MM.1S (cell line): ENCODE measurements at regions not wholly inside any gene's neighbourhood (a gene's known extent, or its start where the extent isn't known, plus 50 kb on each side); places are given as distances from the start of the nearest gene placed in this dataset.

Experiments used
- DNase-seq: peaks from one replicate; pipeline ENCODE4 v3.0.0-alpha.2; 2015
- H2AFZ ChIP-seq: fragments of 300-600 bp; sonication (generic); 2 replicates; pipeline ENCODE4 v1.6.0; 2016; ENCODE audit warnings: antibody characterized with exemption, low read length
- H3F3A ChIP-seq: fragments of 300-600 bp; sonication (generic); 2 replicates; pipeline ENCODE4 v1.6.1; 2016; ENCODE audit warnings: mild to moderate bottlenecking, antibody characterized with exemption, low read length, moderate library complexity, mixed read lengths; ENCODE audit not compliant: insufficient read depth
- H3K27ac ChIP-seq: fragments of 300-600 bp; sonication (generic); 2 replicates; pipeline ENCODE4 v1.5.1; 2016; ENCODE audit warnings: mild to moderate bottlenecking, low read length
- H3K27me3 ChIP-seq: fragments of 300-600 bp; sonication (generic); replicated peaks from 2 replicates; pipeline ENCODE4 v1.6.0; 2016; ENCODE audit warnings: low read length; ENCODE audit not compliant: insufficient read depth
- H3K36me3 ChIP-seq: fragments of 300-600 bp; sonication (generic); replicated peaks from 2 replicates; pipeline ENCODE4 v1.6.1; 2016; ENCODE audit warnings: mild to moderate bottlenecking, low read length, mixed read lengths; ENCODE audit not compliant: insufficient read depth
- H3K4me1 ChIP-seq: fragments of 300-600 bp; sonication (generic); 2 replicates; pipeline ENCODE4 v1.6.1; 2016; ENCODE audit warnings: low read length, mixed read lengths
- H3K4me2 ChIP-seq: fragments of 300-600 bp; sonication (generic); 2 replicates; pipeline ENCODE4 v1.6.0; 2016; ENCODE audit warnings: low read depth, low read length
- H3K4me3 ChIP-seq: fragments of 300-600 bp; sonication (generic); 2 replicates; pipeline ENCODE4 v1.5.1; 2016; ENCODE audit warnings: low read length, mixed read lengths
- H3K79me2 ChIP-seq: fragments of 300-600 bp; sonication (generic); 2 replicates; pipeline ENCODE4 v1.6.1; 2016; ENCODE audit warnings: mixed run types, low read length, mixed read lengths
- H3K9ac ChIP-seq: fragments of 300-600 bp; sonication (generic); 2 replicates; pipeline ENCODE4 v1.6.1; 2016; ENCODE audit warnings: low read length, mixed read lengths
- H3K9me2 ChIP-seq: fragments of 300-600 bp; sonication (generic); replicated peaks from 2 replicates; pipeline ENCODE4 v1.6.1; 2016; ENCODE audit warnings: mild to moderate bottlenecking, low read length, mixed read lengths; ENCODE audit not compliant: insufficient read depth
- H3K9me3 ChIP-seq: fragments of 300-600 bp; sonication (generic); replicated peaks from 2 replicates; pipeline ENCODE4 v1.6.1; 2016; ENCODE audit warnings: mild to moderate bottlenecking, low read length, mixed read lengths; ENCODE audit not compliant: insufficient read depth
- H4K20me1 ChIP-seq: fragments of 300-600 bp; sonication (generic); 2 replicates; pipeline ENCODE4 v1.6.1; 2016; ENCODE audit warnings: mild to moderate bottlenecking, low read length, moderate library complexity, mixed read lengths; ENCODE audit not compliant: insufficient read depth
- CTCF ChIP-seq: fragments of 300-600 bp; sonication (generic); IDR thresholded peaks from 2 replicates; pipeline ENCODE4 v1.5.1; 2016; ENCODE audit warnings: antibody characterized with exemption, low read length, mixed read lengths
- EZH2 ChIP-seq: fragments of 300-600 bp; sonication (generic); optimal IDR thresholded peaks from 2 replicates; pipeline ENCODE3; 2017; ENCODE audit warnings: low read depth, mild to moderate bottlenecking, antibody characterized with exemption, low read length, mixed read lengths
- EZH2phosphoT487 ChIP-seq: fragments of 300-600 bp; sonication (generic); IDR thresholded peaks from 2 replicates; pipeline ENCODE4 v1.6.1; 2018; ENCODE audit warnings: antibody characterized with exemption, low read length

GRCh38 chr16:73605309-73605708, 557.4 kb upstream of the ZFHX3 start:
- DNase-seq: no peak
- Histone ChIP-seq H2AFZ (no peak overlapping the region), H3K4me2 (no peak overlapping the region), H3K27me3 (no peaks in the 10 kb centered on the region), H3F3A (no peaks in the 10 kb centered on the region), H3K36me3 (no peaks in the 10 kb centered on the region), H3K9me2 (no peaks in the 10 kb centered on the region), H3K9ac (no peak overlapping the region), H3K9me3 (no peaks in the 10 kb centered on the region), H3K4me1 (no peaks in the 10 kb centered on the region), H3K27ac (no peak overlapping the region), H3K79me2 (no peaks in the 10 kb centered on the region), H3K4me3 (no peak overlapping the region), H4K20me1 (no peaks in the 10 kb centered on the region)
- TF ChIP-seq EZH2 (no peak), EZH2phosphoT487 (no peak), CTCF (no peak)

GRCh38 chr16:73601911-73602310, 554.0 kb upstream of the ZFHX3 start:
- H2AFZ ChIP-seq: no peak overlapping the region
- H3K4me2 ChIP-seq: no peak overlapping the region
- TF ChIP-seq CTCF: no peak
- no peaks in the 10 kb centered on the region for H3K36me3 ChIP-seq
- H3K9me2 ChIP-seq: no peaks in the 10 kb centered on the region
- H3K9ac ChIP-seq: no peak overlapping the region
- no peak overlapping the region for H3K4me3 ChIP-seq
- H3F3A ChIP-seq: no peaks in the 10 kb centered on the region
- no peak overlapping the region for H3K27ac ChIP-seq
- no peaks in the 10 kb centered on the region for H3K27me3 ChIP-seq
- H4K20me1 ChIP-seq: no peaks in the 10 kb centered on the region
- no peaks in the 10 kb centered on the region for H3K79me2 ChIP-seq
- no peaks in the 10 kb centered on the region for H3K4me1 ChIP-seq
- no peak for DNase-seq
- H3K9me3 ChIP-seq: no peaks in the 10 kb centered on the region

GRCh38 chr16:73599870-73600269, 551.9 kb upstream of the ZFHX3 start:
- H3K4me3 ChIP-seq: no peak overlapping the region
- H2AFZ ChIP-seq: no peak overlapping the region
- H3K9ac ChIP-seq: no peak overlapping the region
- no peaks in the 10 kb centered on the region for H3K4me1 ChIP-seq
- no peaks in the 10 kb centered on the region for H3K36me3 ChIP-seq
- TF ChIP-seq EZH2phosphoT487: no peak
- TF ChIP-seq CTCF: no peak
- TF ChIP-seq EZH2: no peak
- H3K27ac ChIP-seq: no peak overlapping the region
- DNase-seq: no peak
- no peaks in the 10 kb centered on the region for H4K20me1 ChIP-seq
- H3K9me3 ChIP-seq: no peaks in the 10 kb centered on the region
- no peaks in the 10 kb centered on the region for H3K79me2 ChIP-seq
- no peaks in the 10 kb centered on the region for H3K9me2 ChIP-seq
- H3K4me2 ChIP-seq: no peak overlapping the region
- H3K27me3 ChIP-seq: no peaks in the 10 kb centered on the region
- H3F3A ChIP-seq: no peaks in the 10 kb centered on the region

GRCh38 chr16:73599351-73599750, 551.4 kb upstream of the ZFHX3 start:
- H3K4me1 ChIP-seq: no peaks in the 10 kb centered on the region
- DNase-seq: no peak
- TF ChIP-seq EZH2phosphoT487 (no peak), CTCF (no peak), EZH2 (no peak)

More at GRCh38 chr16:73599351-73599750, 551.4 kb upstream of the ZFHX3 start:
- Histone ChIP-seq H3K79me2 (no peaks in the 10 kb centered on the region), H3K9me2 (no peaks in the 10 kb centered on the region), H3K9ac (no peak overlapping the region), H3K27me3 (no peaks in the 10 kb centered on the region), H3K27ac (no peak overlapping the region), H3K9me3 (no peaks in the 10 kb centered on the region), H3K4me3 (no peak overlapping the region), H3F3A (no peaks in the 10 kb centered on the region), H3K36me3 (no peaks in the 10 kb centered on the region), H2AFZ (no peak overlapping the region), H3K4me2 (no peak overlapping the region), H4K20me1 (no peaks in the 10 kb centered on the region)
